ENCODE measurements at regions not wholly inside any gene's neighbourhood (a gene's known extent, or its start where the extent isn't known, plus 50 kb on each side); places are given as distances from the start of the nearest gene placed in this dataset.
"Not testable (repeated sequence)": the region's sequence is repeated elsewhere in the genome, so short reads cannot be mapped to it uniquely, and the experiment has no call there.

- Histone ChIP-seq H3K4me1 (ENCODE audit: insufficient read depth, low read length) (no peaks in the 10 kb centered on the region), H3K36me3 (ENCODE audit: insufficient read depth, low read depth, low read length) (no peaks in the 10 kb centered on the region), H3K27ac (ENCODE audit: low read length) (no peak overlapping the region), H3K4me3 (ENCODE audit: low read length) (no peak overlapping the region), H3K27me3 (ENCODE audit: insufficient read depth, low read length) (no peaks in the 10 kb centered on the region), H3K9ac (ENCODE audit: low read depth, low read length) (no peak overlapping the region), H3K9me3 (ENCODE audit: insufficient read depth, low read depth, low read length) (no peaks in the 10 kb centered on the region)
Observed at GRCh38 chr2:138298900-138299299, 202.7 kb upstream of the SPOPL start.

GRCh38 chr2:138306626-138307025, 194.9 kb upstream of the SPOPL start:
- Histone ChIP-seq H3K4me1 (ENCODE audit: insufficient read depth, low read length) (no peaks in the 10 kb centered on the region), H3K27ac (ENCODE audit: low read length) (no peak overlapping the region)

GRCh38 chr2:138307099-138307498, 194.5 kb upstream of the SPOPL start:
- Histone ChIP-seq H3K27me3 (ENCODE audit: insufficient read depth, low read length) (no peaks in the 10 kb centered on the region), H3K9me3 (ENCODE audit: insufficient read depth, low read depth, low read length) (no peaks in the 10 kb centered on the region), H3K4me3 (ENCODE audit: low read length) (no peak overlapping the region), H3K9ac (ENCODE audit: low read depth, low read length) (no peak overlapping the region), H3K36me3 (ENCODE audit: insufficient read depth, low read depth, low read length) (no peaks in the 10 kb centered on the region), H3K27ac (ENCODE audit: low read length) (no peak overlapping the region), H3K4me1 (ENCODE audit: insufficient read depth, low read length) (no peaks in the 10 kb centered on the region)

More at GRCh38 chr2:138306626-138307025, 194.9 kb upstream of the SPOPL start:
- Histone ChIP-seq H3K4me3 (ENCODE audit: low read length) (no peak overlapping the region), H3K9ac (ENCODE audit: low read depth, low read length) (no peak overlapping the region), H3K36me3 (ENCODE audit: insufficient read depth, low read depth, low read length) (no peaks in the 10 kb centered on the region), H3K27me3 (ENCODE audit: insufficient read depth, low read length) (no peaks in the 10 kb centered on the region), H3K9me3 (ENCODE audit: insufficient read depth, low read depth, low read length) (no peaks in the 10 kb centered on the region)

GRCh38 chr2:138309760-138310159, 191.8 kb upstream of the SPOPL start:
- Histone ChIP-seq H3K9ac (ENCODE audit: low read depth, low read length) (no peak overlapping the region), H3K9me3 (ENCODE audit: insufficient read depth, low read depth, low read length) (no peaks in the 10 kb centered on the region), H3K36me3 (ENCODE audit: insufficient read depth, low read depth, low read length) (no peaks in the 10 kb centered on the region), H3K27ac (ENCODE audit: low read length) (no peak overlapping the region), H3K27me3 (ENCODE audit: insufficient read depth, low read length) (no peaks in the 10 kb centered on the region), H3K4me3 (ENCODE audit: low read length) (no peak overlapping the region), H3K4me1 (ENCODE audit: insufficient read depth, low read length) (no peaks in the 10 kb centered on the region)

- Histone ChIP-seq H3K4me1 (ENCODE audit: insufficient read depth, low read length) (no peaks in the 10 kb centered on the region), H3K9ac (ENCODE audit: low read depth, low read length) (no peak overlapping the region), H3K9me3 (ENCODE audit: insufficient read depth, low read depth, low read length) (no peaks in the 10 kb centered on the region), H3K27me3 (ENCODE audit: insufficient read depth, low read length) (no peaks in the 10 kb centered on the region), H3K4me3 (ENCODE audit: low read length) (no peak overlapping the region), H3K27ac (ENCODE audit: low read length) (no peak overlapping the region), H3K36me3 (ENCODE audit: insufficient read depth, low read depth, low read length) (no peaks in the 10 kb centered on the region)
Observed at GRCh38 chr2:138312061-138312460, 189.5 kb upstream of the SPOPL start.

- H3K9ac ChIP-seq (ENCODE audit: low read depth, low read length); H3K27ac ChIP-seq (ENCODE audit: low read length); H3K9me3 ChIP-seq (ENCODE audit: insufficient read depth, low read depth, low read length); H3K36me3 ChIP-seq (ENCODE audit: insufficient read depth, low read depth, low read length); H3K4me1 ChIP-seq (ENCODE audit: insufficient read depth, low read length); H3K27me3 ChIP-seq (ENCODE audit: insufficient read depth, low read length); H3K4me3 ChIP-seq (ENCODE audit: low read length): not testable (repeated sequence)
Observed at GRCh38 chr2:138315619-138316018, 186.0 kb upstream of the SPOPL start.

- H3K27ac ChIP-seq (ENCODE audit: low read length): no peak overlapping the region
- H3K9ac ChIP-seq (ENCODE audit: low read depth, low read length): no peak overlapping the region
- H3K27me3 ChIP-seq (ENCODE audit: insufficient read depth, low read length): no peaks in the 10 kb centered on the region
- H3K36me3 ChIP-seq (ENCODE audit: insufficient read depth, low read depth, low read length): no peaks in the 10 kb centered on the region
- H3K9me3 ChIP-seq (ENCODE audit: insufficient read depth, low read depth, low read length): no peaks in the 10 kb centered on the region
- peaks cover 4% of the 10 kb centered on the region; the same call in 1 of the 2 replicates for H3K4me1 ChIP-seq (ENCODE audit: insufficient read depth, low read length)
- H3K4me3 ChIP-seq (ENCODE audit: low read length): no peak overlapping the region
Observed at GRCh38 chr2:138319616-138320015, 182.0 kb upstream of the SPOPL start.

- no peak overlapping the region for H3K4me3 ChIP-seq (ENCODE audit: low read length)
- no peak overlapping the region for H3K27ac ChIP-seq (ENCODE audit: low read length)
- H3K9me3 ChIP-seq (ENCODE audit: insufficient read depth, low read depth, low read length): no peaks in the 10 kb centered on the region
- H3K27me3 ChIP-seq (ENCODE audit: insufficient read depth, low read length): no peaks in the 10 kb centered on the region
- peaks cover 4% of the 10 kb centered on the region; the same call in 1 of the 2 replicates for H3K4me1 ChIP-seq (ENCODE audit: insufficient read depth, low read length)
- H3K9ac ChIP-seq (ENCODE audit: low read depth, low read length): no peak overlapping the region
- H3K36me3 ChIP-seq (ENCODE audit: insufficient read depth, low read depth, low read length): no peaks in the 10 kb centered on the region
Observed at GRCh38 chr2:138321458-138321857, 180.1 kb upstream of the SPOPL start.

GRCh38 chr2:138323382-138324067, 178.0 kb upstream of the SPOPL start:
- Histone ChIP-seq H3K27ac (ENCODE audit: low read length) (no peak overlapping the region), H3K9ac (ENCODE audit: low read depth, low read length) (no peak overlapping the region), H3K4me1 (ENCODE audit: insufficient read depth, low read length) (peaks cover 4% of the 10 kb centered on the region; the same call in 1 of the 2 replicates), H3K27me3 (ENCODE audit: insufficient read depth, low read length) (no peaks in the 10 kb centered on the region), H3K36me3 (ENCODE audit: insufficient read depth, low read depth, low read length) (no peaks in the 10 kb centered on the region), H3K9me3 (ENCODE audit: insufficient read depth, low read depth, low read length) (no peaks in the 10 kb centered on the region), H3K4me3 (ENCODE audit: low read length) (no peak overlapping the region)

- no peaks in the 10 kb centered on the region for H3K36me3 ChIP-seq (ENCODE audit: insufficient read depth, low read depth, low read length)
- H3K4me3 ChIP-seq (ENCODE audit: low read length): no peak overlapping the region
- H3K27me3 ChIP-seq (ENCODE audit: insufficient read depth, low read length): no peaks in the 10 kb centered on the region
- no peak overlapping the region for H3K9ac ChIP-seq (ENCODE audit: low read depth, low read length)
- no peak overlapping the region for H3K27ac ChIP-seq (ENCODE audit: low read length)
- H3K4me1 ChIP-seq (ENCODE audit: insufficient read depth, low read length): peaks cover 4% of the 10 kb centered on the region; the same call in 1 of the 2 replicates
- no peaks in the 10 kb centered on the region for H3K9me3 ChIP-seq (ENCODE audit: insufficient read depth, low read depth, low read length)
Observed at GRCh38 chr2:138324068-138324771, 177.3 kb upstream of the SPOPL start.

- Histone ChIP-seq H3K27ac (ENCODE audit: low read length) (no peak overlapping the region), H3K9ac (ENCODE audit: low read depth, low read length) (no peak overlapping the region), H3K4me3 (ENCODE audit: low read length) (no peak overlapping the region), H3K4me1 (ENCODE audit: insufficient read depth, low read length) (no peaks in the 10 kb centered on the region), H3K9me3 (ENCODE audit: insufficient read depth, low read depth, low read length) (no peaks in the 10 kb centered on the region), H3K27me3 (ENCODE audit: insufficient read depth, low read length) (no peaks in the 10 kb centered on the region), H3K36me3 (ENCODE audit: insufficient read depth, low read depth, low read length) (no peaks in the 10 kb centered on the region)
Observed at GRCh38 chr2:138327967-138328366, 173.6 kb upstream of the SPOPL start.

- H3K36me3 ChIP-seq (ENCODE audit: insufficient read depth, low read depth, low read length): no peaks in the 10 kb centered on the region
- H3K27ac ChIP-seq (ENCODE audit: low read length): no peak overlapping the region
- H3K4me3 ChIP-seq (ENCODE audit: low read length): no peak overlapping the region
- no peaks in the 10 kb centered on the region for H3K4me1 ChIP-seq (ENCODE audit: insufficient read depth, low read length)
- H3K9ac ChIP-seq (ENCODE audit: low read depth, low read length): no peak overlapping the region
- H3K9me3 ChIP-seq (ENCODE audit: insufficient read depth, low read depth, low read length): no peaks in the 10 kb centered on the region
- no peaks in the 10 kb centered on the region for H3K27me3 ChIP-seq (ENCODE audit: insufficient read depth, low read length)
Observed at GRCh38 chr2:138329162-138329561, 172.4 kb upstream of the SPOPL start.
